Mesendoderm (in vitro differentiated cells): ENCODE measurements at regions not wholly inside any gene's neighbourhood (a gene's known extent, or its start where the extent isn't known, plus 50 kb on each side); places are given as distances from the start of the nearest gene placed in this dataset.
A peak's percentile ranks its signal among the peaks of the same experiment; 100 is the strongest.

Source experiments
- DNase-seq: peaks from one replicate; pipeline ENCODE4 v3.0.0; 2013
- H2AK5ac ChIP-seq: 2 replicates; pipeline ENCODE4 v1.6.1; 2013; ENCODE audit warnings: low read length, inconsistent platforms
- H2BK120ac ChIP-seq: 2 replicates; pipeline ENCODE4 v1.6.1; 2013; ENCODE audit warnings: low read depth, mild to moderate bottlenecking, low read length, moderate library complexity, mixed read lengths
- H2BK15ac ChIP-seq: replicated peaks from 2 replicates; pipeline ENCODE4 v1.6.1; 2013; ENCODE audit warnings: low read depth, mild to moderate bottlenecking, moderate library complexity
- H2BK5ac ChIP-seq: 2 replicates; pipeline ENCODE4 v1.6.1; 2013; ENCODE audit warnings: low read length, inconsistent platforms
- H3K18ac ChIP-seq: 2 replicates; pipeline ENCODE4 v1.6.1; 2013; ENCODE audit warnings: mild to moderate bottlenecking, low read length, mixed read lengths
- H3K23ac ChIP-seq: one replicate; pipeline ENCODE4 v1.6.1; 2013; ENCODE audit warnings: low read length
- H3K27ac ChIP-seq: 2 replicates; pipeline ENCODE4 v1.5.1; 2013; ENCODE audit warnings: low read depth, mild to moderate bottlenecking, inconsistent platforms, low read length, moderate library complexity
- H3K27me3 ChIP-seq: 2 replicates; pipeline ENCODE4 v1.6.1; 2013; ENCODE audit warnings: low read length, control low read depth, mild to moderate bottlenecking, inconsistent platforms; ENCODE audit not compliant: insufficient read depth, poor library complexity
- H3K36me3 ChIP-seq: 2 replicates; pipeline ENCODE4 v1.6.1; 2013; ENCODE audit warnings: low read length, inconsistent platforms; ENCODE audit not compliant: control insufficient read depth, insufficient read depth
- H3K4ac ChIP-seq: one replicate; pipeline ENCODE4 v1.6.1; 2013; ENCODE audit warnings: low read depth, mild to moderate bottlenecking, low read length, moderate library complexity
- H3K4me1 ChIP-seq: 2 replicates; pipeline ENCODE4 v1.6.1; 2013; ENCODE audit warnings: low read depth, low read length, inconsistent platforms; ENCODE audit not compliant: control insufficient read depth
- H3K4me2 ChIP-seq: 2 replicates; pipeline ENCODE4 v1.6.1; 2013; ENCODE audit warnings: low read length
- H3K4me3 ChIP-seq: 2 replicates; pipeline ENCODE4 v1.5.1; 2013; ENCODE audit warnings: mild to moderate bottlenecking, low read length
- H3K56ac ChIP-seq: one replicate; pipeline ENCODE4 v1.6.1; 2013; ENCODE audit warnings: low read length
- H3K79me1 ChIP-seq: 2 replicates; pipeline ENCODE4 v1.6.1; 2013; ENCODE audit warnings: low read length, inconsistent platforms
- H3K79me2 ChIP-seq: 2 replicates; pipeline ENCODE4 v1.6.1; 2013; ENCODE audit warnings: mild to moderate bottlenecking, low read length; ENCODE audit not compliant: control insufficient read depth, insufficient read depth
- H3K9ac ChIP-seq: 2 replicates; pipeline ENCODE4 v1.6.1; 2013; ENCODE audit warnings: low read length, inconsistent platforms
- H4K5ac ChIP-seq: one replicate; pipeline ENCODE4 v1.6.1; 2013; ENCODE audit warnings: low read length
- H4K8ac ChIP-seq: one replicate; pipeline ENCODE4 v1.6.1; 2013; ENCODE audit warnings: low read depth, mild to moderate bottlenecking, control low read depth, low read length, moderate library complexity
- WGBS: extraction: QIAGEN DNeasy Blood & Tissue Kit; methylation state at CpG from one replicate; pipeline ENCODE4 v1.1.7; 2013; ENCODE audit warnings: low lambda C conversion rate, missing lambda C conversion rate; ENCODE audit not compliant: insufficient coverage; ENCODE audit errors: extremely low coverage; 5-methylcytosine and 5-hydroxymethylcytosine counted together

GRCh38 chr9:27866741-27867140 is 293.5 kb upstream of the C9orf72 start:
- no peak for DNase-seq
- H3K27ac ChIP-seq = no peak overlapping the region
- WGBS = no CpG with 5 or more reads among the region's 4 CpGs

GRCh38 chr9:27870404-27870803 is 297.1 kb upstream of the C9orf72 start:
- H3K36me3 ChIP-seq = no peaks in the 10 kb centered on the region
- H3K4me3 ChIP-seq = no peak overlapping the region
- no peak overlapping the region for H3K23ac ChIP-seq
- WGBS = no CpG with 5 or more reads among the region's 5 CpGs
- peaks cover 5% of the 10 kb centered on the region for H3K4me1 ChIP-seq
- H3K4me2 ChIP-seq = no peak overlapping the region
- H3K79me1 ChIP-seq = no peaks in the 10 kb centered on the region
- H2BK120ac ChIP-seq = no peak overlapping the region
- DNase-seq = no peak
- H2AK5ac ChIP-seq = no peak overlapping the region
- peak overlapping the region; percentile 80 for H3K18ac ChIP-seq
- H3K9ac ChIP-seq = no peak overlapping the region
- H3K79me2 ChIP-seq = no peaks in the 10 kb centered on the region
- no peak overlapping the region for H4K8ac ChIP-seq
- peak overlapping the region; percentile 12 for H3K56ac ChIP-seq
- H3K27me3 ChIP-seq = no peaks in the 10 kb centered on the region
- no peak overlapping the region for H3K4ac ChIP-seq
- no peak overlapping the region for H4K5ac ChIP-seq
- peak overlapping the region; percentile 41 for H2BK15ac ChIP-seq
- H2BK5ac ChIP-seq = peak overlapping the region; percentile 87
- H3K27ac ChIP-seq = no peak overlapping the region

More at GRCh38 chr9:27866741-27867140, 293.5 kb upstream of the C9orf72 start:
- H4K8ac ChIP-seq = no peak overlapping the region
- no peaks in the 10 kb centered on the region for H3K27me3 ChIP-seq
- H2BK5ac ChIP-seq = no peak overlapping the region
- peak overlapping the region; percentile 85 for H2AK5ac ChIP-seq
- no peak overlapping the region for H2BK120ac ChIP-seq
- no peak overlapping the region for H3K4me2 ChIP-seq
- no peak overlapping the region for H3K4ac ChIP-seq
- no peaks in the 10 kb centered on the region for H3K36me3 ChIP-seq
- no peak overlapping the region for H3K9ac ChIP-seq
- H3K4me1 ChIP-seq = peaks cover 11% of the 10 kb centered on the region
- H3K4me3 ChIP-seq = no peak overlapping the region
- H3K56ac ChIP-seq = no peak overlapping the region
- H3K23ac ChIP-seq = no peak overlapping the region
- no peak overlapping the region for H3K18ac ChIP-seq
- no peaks in the 10 kb centered on the region for H3K79me1 ChIP-seq
- H3K79me2 ChIP-seq = no peaks in the 10 kb centered on the region
- H2BK15ac ChIP-seq = no peak overlapping the region
- H4K5ac ChIP-seq = no peak overlapping the region

GRCh38 chr9:27880156-27880555 is 306.9 kb upstream of the C9orf72 start:
- Histone ChIP-seq H3K79me2 (no peaks in the 10 kb centered on the region), H3K4me3 (no peak overlapping the region), H4K5ac (no peak overlapping the region), H3K4me2 (no peak overlapping the region), H3K4me1 (no peaks in the 10 kb centered on the region), H3K36me3 (no peaks in the 10 kb centered on the region), H3K4ac (no peak overlapping the region), H3K23ac (no peak overlapping the region), H3K79me1 (no peaks in the 10 kb centered on the region), H2BK120ac (no peak overlapping the region), H4K8ac (no peak overlapping the region), H3K27ac (no peak overlapping the region), H3K18ac (no peak overlapping the region), H2AK5ac (no peak overlapping the region), H3K56ac (no peak overlapping the region), H2BK15ac (no peak overlapping the region), H3K9ac (no peak overlapping the region), H3K27me3 (no peaks in the 10 kb centered on the region), H2BK5ac (no peak overlapping the region)
- no peak for DNase-seq
- WGBS = no CpG with 5 or more reads among the region's 3 CpGs

GRCh38 chr9:27880635-27881034 is 307.4 kb upstream of the C9orf72 start:
- H3K4me2 ChIP-seq = no peak overlapping the region
- no peak overlapping the region for H4K8ac ChIP-seq
- no peak overlapping the region for H3K56ac ChIP-seq
- H2BK5ac ChIP-seq = no peak overlapping the region
- H3K27ac ChIP-seq = no peak overlapping the region
- no CpG with 5 or more reads among the region's 3 CpGs for WGBS
- no peak overlapping the region for H3K18ac ChIP-seq
- DNase-seq = no peak
- H4K5ac ChIP-seq = no peak overlapping the region
- no peaks in the 10 kb centered on the region for H3K36me3 ChIP-seq
- H3K79me1 ChIP-seq = no peaks in the 10 kb centered on the region
- H3K79me2 ChIP-seq = no peaks in the 10 kb centered on the region
- H2AK5ac ChIP-seq = no peak overlapping the region
- no peak overlapping the region for H3K4ac ChIP-seq
- no peak overlapping the region for H2BK15ac ChIP-seq
- no peak overlapping the region for H3K9ac ChIP-seq
- no peak overlapping the region for H3K4me3 ChIP-seq
- no peaks in the 10 kb centered on the region for H3K27me3 ChIP-seq
- no peak overlapping the region for H2BK120ac ChIP-seq
- H3K23ac ChIP-seq = no peak overlapping the region
- no peaks in the 10 kb centered on the region for H3K4me1 ChIP-seq

- no peak overlapping the region for H2AK5ac ChIP-seq
- H3K4ac ChIP-seq = no peak overlapping the region
- H4K8ac ChIP-seq = no peak overlapping the region
- H3K4me3 ChIP-seq = no peak overlapping the region
- no peak overlapping the region for H3K56ac ChIP-seq
- WGBS = no CpG with 5 or more reads among the region's 2 CpGs
- H2BK120ac ChIP-seq = no peak overlapping the region
- no peaks in the 10 kb centered on the region for H3K36me3 ChIP-seq
- no peaks in the 10 kb centered on the region for H3K4me1 ChIP-seq
- no peaks in the 10 kb centered on the region for H3K79me1 ChIP-seq
- no peak overlapping the region for H3K27ac ChIP-seq
- H3K4me2 ChIP-seq = no peak overlapping the region
- H3K18ac ChIP-seq = no peak overlapping the region
- H2BK5ac ChIP-seq = no peak overlapping the region
- no peak overlapping the region for H4K5ac ChIP-seq
- H3K79me2 ChIP-seq = no peaks in the 10 kb centered on the region
- no peak overlapping the region for H3K9ac ChIP-seq
- H3K23ac ChIP-seq = no peak overlapping the region
- no peak overlapping the region for H2BK15ac ChIP-seq
- peak; percentile 65 for DNase-seq
- H3K27me3 ChIP-seq = no peaks in the 10 kb centered on the region
Measured at GRCh38 chr9:27888661-27889295, 315.5 kb upstream of the C9orf72 start.

GRCh38 chr9:27924502-27924901 is 351.2 kb upstream of the C9orf72 start:
- Histone ChIP-seq H4K8ac (no peak overlapping the region), H2BK120ac (no peak overlapping the region), H3K36me3 (no peaks in the 10 kb centered on the region), H3K9ac (no peak overlapping the region), H3K4me3 (no peak overlapping the region), H3K79me2 (no peaks in the 10 kb centered on the region), H3K18ac (no peak overlapping the region), H3K56ac (no peak overlapping the region), H2AK5ac (no peak overlapping the region), H3K27me3 (no peaks in the 10 kb centered on the region), H2BK15ac (no peak overlapping the region), H3K4me1 (no peaks in the 10 kb centered on the region), H3K27ac (no peak overlapping the region), H3K23ac (no peak overlapping the region), H3K4me2 (no peak overlapping the region), H3K79me1 (no peaks in the 10 kb centered on the region), H2BK5ac (no peak overlapping the region), H4K5ac (no peak overlapping the region), H3K4ac (no peak overlapping the region)
- DNase-seq = peak; percentile 25
- no CpG with 5 or more reads among the region's 1 CpG for WGBS
